NCI-H2171 treated with DMSO at 0.1 percent for 48 hours (cell line): ENCODE measurements at regions not wholly inside any gene's neighbourhood (a gene's known extent, or its start where the extent isn't known, plus 50 kb on each side); places are given as distances from the start of the nearest gene placed in this dataset.
"Not testable (repeated sequence)": the region's sequence is repeated elsewhere in the genome, so short reads cannot be mapped to it uniquely, and the experiment has no call there.

Experiments used
- DNase-seq: peaks from one replicate; lab custom pipeline; 2025; lab: John Stamatoyannopoulos, UW

DNA sequence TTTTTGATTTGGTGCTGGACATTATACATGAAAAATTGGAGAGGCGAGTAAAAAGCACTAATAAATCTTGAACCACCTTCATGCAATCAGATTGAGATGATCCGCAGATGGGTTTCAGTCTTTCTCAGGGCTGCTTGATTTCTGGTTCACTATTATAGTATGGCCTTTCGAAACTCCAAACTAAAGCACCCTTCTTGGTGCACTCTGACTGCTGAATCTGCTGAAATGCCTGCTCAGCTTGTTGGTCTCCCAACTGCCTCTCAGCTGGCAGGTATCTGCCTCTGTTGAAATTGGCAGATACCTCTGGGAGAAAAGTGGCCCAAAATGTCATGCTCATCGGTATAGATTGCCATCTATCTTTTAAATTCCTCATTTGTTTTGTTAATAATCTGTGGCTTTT lies 102.5 kb upstream of the WIPF3 start:
- not testable (repeated sequence) for DNase-seq

DNA sequence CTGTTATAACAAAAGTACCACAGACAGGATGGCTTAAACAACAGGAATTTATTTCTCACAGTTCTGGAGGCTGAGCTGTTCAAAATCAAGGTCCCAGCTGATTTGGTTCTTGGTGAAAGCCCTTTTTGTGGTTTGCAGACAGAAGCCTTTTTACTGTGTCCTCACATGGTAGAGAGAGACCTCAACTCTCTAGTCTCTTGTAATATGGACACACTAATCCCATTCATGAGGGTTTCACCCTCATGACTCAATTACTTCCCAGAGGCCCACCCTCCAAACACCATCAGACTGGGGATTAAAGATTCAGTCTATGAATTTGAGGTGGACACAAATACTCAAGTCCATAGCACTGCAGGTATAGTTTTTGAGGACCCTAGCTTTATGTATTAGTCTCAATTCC lies 97.3 kb upstream of the WIPF3 start:
- not testable (repeated sequence) for DNase-seq

GRCh38 chr7:29723127-29723526 lies 83.2 kb upstream of the WIPF3 start:
- DNase-seq: not testable (repeated sequence)

GRCh38 chr7:29723599-29723998 lies 82.7 kb upstream of the WIPF3 start:
- no peak for DNase-seq

GRCh38 chr7:29729534-29730165 lies 76.7 kb upstream of the WIPF3 start:
- not testable (repeated sequence) for DNase-seq

- no peak for DNase-seq
Observed at GRCh38 chr7:29734246-29734731, 72.0 kb upstream of the WIPF3 start.

DNA sequence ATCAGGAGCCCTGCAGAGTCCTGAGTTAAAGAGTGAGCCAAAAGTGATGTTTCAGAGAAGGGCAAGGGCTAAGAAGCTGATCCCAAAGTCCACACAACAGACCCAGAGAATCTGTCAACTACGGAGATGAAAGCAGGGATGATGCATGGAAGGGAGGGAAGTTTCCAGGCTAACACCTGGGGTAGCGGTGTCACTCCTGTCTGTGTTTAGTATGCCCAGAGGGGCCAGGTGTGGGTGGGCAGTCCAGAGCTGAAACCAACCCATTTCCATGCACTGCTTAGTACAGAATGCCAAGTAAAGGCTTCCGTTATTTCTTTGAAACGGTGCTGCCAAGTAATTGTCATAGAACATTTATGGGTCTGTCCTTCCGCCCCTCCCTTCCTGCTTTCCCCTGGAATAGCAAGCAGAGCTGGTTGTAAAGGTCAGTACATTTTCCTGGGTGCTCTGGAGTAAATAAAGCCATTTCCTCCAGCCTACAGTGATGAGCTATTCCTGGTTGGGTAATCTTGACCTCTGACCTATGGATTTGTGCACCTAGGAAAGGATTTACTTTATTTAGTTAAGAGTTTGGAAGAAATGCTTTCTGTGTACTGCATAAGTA lies 58.6 kb upstream of the WIPF3 start:
- not testable (repeated sequence) for DNase-seq

GRCh38 chr7:29748286-29749099 lies 57.8 kb upstream of the WIPF3 start:
- peak; percentile 66 for DNase-seq

- no peak for DNase-seq
Observed at GRCh38 chr7:29749701-29750321, 56.5 kb upstream of the WIPF3 start.

DNA sequence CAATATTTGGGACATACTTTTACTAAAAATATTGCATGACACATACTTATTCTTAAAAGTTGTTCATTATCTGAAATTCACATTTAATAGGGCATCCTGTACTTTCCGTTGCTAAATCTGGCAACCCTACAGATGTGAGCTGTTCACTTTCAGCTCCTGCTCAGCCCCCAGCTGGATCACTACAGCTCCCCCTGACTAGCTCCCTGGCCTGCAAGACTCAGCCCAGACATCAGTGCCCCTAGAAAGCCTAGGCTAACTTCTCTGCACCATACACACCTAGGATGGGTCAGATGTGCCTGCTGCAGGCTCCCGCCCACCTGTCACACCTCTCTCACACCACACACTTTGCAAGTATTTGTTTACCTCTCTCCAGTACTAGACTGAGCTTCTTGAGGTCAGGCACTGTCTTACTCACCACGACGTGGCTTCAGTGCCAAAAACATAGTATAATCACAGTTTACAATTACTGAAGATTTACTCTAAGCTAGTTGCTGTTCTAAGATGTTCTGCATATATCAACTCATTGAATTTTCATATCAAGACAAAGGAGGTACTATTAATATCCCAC lies 55.9 kb upstream of the WIPF3 start:
- not testable (repeated sequence) for DNase-seq

- not testable (repeated sequence) for DNase-seq
Observed at GRCh38 chr7:29751012-29751411, 55.3 kb upstream of the WIPF3 start.

DNA sequence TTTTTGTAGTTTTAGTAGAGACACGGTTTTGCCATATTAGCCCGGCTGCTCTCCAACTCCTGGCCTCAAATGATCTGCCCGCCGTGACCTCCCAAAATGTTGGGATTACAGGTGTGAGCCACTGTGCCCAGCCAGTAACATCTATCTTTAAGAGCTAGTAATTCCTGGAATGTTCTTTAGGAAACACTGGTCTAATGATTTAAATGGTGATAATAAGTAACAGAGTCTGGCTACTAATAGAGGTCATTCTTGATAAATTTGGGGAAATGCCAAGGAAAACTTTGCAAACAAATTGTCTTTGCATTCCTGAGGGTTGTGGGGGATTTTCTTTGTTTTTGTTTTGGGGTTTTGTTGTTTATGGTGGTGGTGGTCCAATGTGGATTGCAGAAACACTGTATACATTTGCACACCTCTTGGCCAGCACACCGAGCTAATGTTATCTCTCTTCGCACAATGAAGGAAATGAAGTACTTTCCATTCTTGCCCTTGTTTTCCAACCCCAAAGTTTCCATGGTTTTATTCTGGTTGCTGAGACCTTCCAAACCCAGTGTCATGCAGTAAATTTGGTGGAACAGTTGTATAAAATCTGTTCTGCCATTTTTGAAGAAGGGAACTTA lies 51.3 kb upstream of the WIPF3 start:
- no peak for DNase-seq
